Neural crest cell (in vitro differentiated cells): ENCODE measurements at regions not wholly inside any gene's neighbourhood (a gene's known extent, or its start where the extent isn't known, plus 50 kb on each side); places are given as distances from the start of the nearest gene placed in this dataset.

Source experiments
- DNase-seq: peaks from one replicate; pipeline ENCODE4 v3.0.0; 2021; ENCODE audit warnings: low read depth, mixed read lengths, low spot score
- H3K27ac Mint-ChIP-seq: one replicate; pipeline ENCODE4 v1.8.0; 2021; ENCODE audit warnings: mild to moderate bottlenecking, mixed read lengths; ENCODE audit not compliant: unreplicated experiment
- H3K27me3 Mint-ChIP-seq: 2 replicates; pipeline ENCODE4 v1.8.0; 2021; ENCODE audit warnings: low read depth, mild to moderate bottlenecking, mixed read lengths
- H3K36me3 Mint-ChIP-seq: 2 replicates; pipeline ENCODE4 v1.8.0; 2021; ENCODE audit warnings: low read depth, mild to moderate bottlenecking, mixed read lengths
- H3K4me1 Mint-ChIP-seq: 2 replicates; pipeline ENCODE4 v1.8.0; 2021; ENCODE audit warnings: mixed read lengths
- H3K4me3 Mint-ChIP-seq: one replicate; pipeline ENCODE4 v1.8.0; 2021; ENCODE audit warnings: mild to moderate bottlenecking, mixed read lengths
- H3K9me3 Mint-ChIP-seq: 2 replicates; pipeline ENCODE4 v1.8.0; 2021; ENCODE audit warnings: mixed read lengths
- TF ChIP-seq, protein P1 (sequence below): fragments of 200-600 bp; sonication (generic); conservative IDR thresholded peaks from 2 replicates; pipeline ENCODE4 v1.5.0; 2021; ENCODE audit warnings: antibody characterized with exemption, mild to moderate bottlenecking

DNA sequence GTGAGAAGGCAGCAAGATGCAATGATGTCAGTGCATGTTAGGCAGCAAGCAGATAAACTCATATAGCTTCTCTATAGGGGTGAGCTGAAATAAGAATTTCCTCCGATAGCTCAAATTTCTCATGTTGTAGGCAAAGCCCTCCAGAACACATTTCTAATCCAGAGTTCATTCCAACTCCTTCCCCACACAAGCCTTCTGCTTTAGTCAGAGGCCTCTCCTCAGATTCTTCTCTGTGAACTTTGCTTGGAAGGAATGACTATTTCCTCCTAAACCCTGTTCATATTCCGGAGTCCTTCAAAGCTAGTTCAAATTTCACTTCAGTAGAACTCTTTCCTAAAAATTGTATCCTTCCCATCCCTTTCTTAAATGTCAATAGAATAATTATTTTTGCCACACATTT, 144.8 kb downstream of the KCNJ2 start:
- Mint-ChIP-seq H3K27me3 (no peaks in the 10 kb centered on the region), H3K4me1 (peaks cover 4% of the 10 kb centered on the region), H3K36me3 (no peaks in the 10 kb centered on the region), H3K27ac (no peak overlapping the region), H3K9me3 (peaks cover 5% of the 10 kb centered on the region), H3K4me3 (no peak overlapping the region)
- TF ChIP-seq, protein P1, sequence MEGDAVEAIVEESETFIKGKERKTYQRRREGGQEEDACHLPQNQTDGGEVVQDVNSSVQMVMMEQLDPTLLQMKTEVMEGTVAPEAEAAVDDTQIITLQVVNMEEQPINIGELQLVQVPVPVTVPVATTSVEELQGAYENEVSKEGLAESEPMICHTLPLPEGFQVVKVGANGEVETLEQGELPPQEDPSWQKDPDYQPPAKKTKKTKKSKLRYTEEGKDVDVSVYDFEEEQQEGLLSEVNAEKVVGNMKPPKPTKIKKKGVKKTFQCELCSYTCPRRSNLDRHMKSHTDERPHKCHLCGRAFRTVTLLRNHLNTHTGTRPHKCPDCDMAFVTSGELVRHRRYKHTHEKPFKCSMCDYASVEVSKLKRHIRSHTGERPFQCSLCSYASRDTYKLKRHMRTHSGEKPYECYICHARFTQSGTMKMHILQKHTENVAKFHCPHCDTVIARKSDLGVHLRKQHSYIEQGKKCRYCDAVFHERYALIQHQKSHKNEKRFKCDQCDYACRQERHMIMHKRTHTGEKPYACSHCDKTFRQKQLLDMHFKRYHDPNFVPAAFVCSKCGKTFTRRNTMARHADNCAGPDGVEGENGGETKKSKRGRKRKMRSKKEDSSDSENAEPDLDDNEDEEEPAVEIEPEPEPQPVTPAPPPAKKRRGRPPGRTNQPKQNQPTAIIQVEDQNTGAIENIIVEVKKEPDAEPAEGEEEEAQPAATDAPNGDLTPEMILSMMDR = no peak
- no peak for DNase-seq

DNA sequence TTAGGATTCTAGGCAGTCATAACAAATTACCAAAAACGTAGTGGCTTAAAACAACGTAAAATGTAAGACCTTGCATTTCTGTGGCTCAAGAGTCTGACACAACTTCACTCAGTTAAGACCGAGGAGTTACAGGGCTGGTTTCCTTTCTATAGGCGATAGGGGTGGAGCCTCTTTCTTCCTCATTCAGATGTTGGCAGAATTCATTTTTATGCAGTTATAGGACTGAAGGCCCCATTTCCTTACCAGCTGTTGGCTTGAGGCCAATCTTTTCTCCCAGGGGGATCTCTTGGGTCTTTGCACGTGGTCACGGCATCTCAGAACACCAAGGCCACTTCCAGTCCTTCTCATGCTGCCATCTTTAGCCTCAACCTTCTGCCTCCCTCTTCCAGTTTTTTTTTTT, 145.2 kb downstream of the KCNJ2 start:
- H3K27ac Mint-ChIP-seq = no peak overlapping the region
- TF ChIP-seq, protein P1 = no peak
- H3K36me3 Mint-ChIP-seq = no peaks in the 10 kb centered on the region
- H3K4me1 Mint-ChIP-seq = peaks cover 4% of the 10 kb centered on the region
- no peak for DNase-seq
- no peaks in the 10 kb centered on the region for H3K27me3 Mint-ChIP-seq
- peaks cover 5% of the 10 kb centered on the region for H3K9me3 Mint-ChIP-seq
- no peak overlapping the region for H3K4me3 Mint-ChIP-seq

DNA sequence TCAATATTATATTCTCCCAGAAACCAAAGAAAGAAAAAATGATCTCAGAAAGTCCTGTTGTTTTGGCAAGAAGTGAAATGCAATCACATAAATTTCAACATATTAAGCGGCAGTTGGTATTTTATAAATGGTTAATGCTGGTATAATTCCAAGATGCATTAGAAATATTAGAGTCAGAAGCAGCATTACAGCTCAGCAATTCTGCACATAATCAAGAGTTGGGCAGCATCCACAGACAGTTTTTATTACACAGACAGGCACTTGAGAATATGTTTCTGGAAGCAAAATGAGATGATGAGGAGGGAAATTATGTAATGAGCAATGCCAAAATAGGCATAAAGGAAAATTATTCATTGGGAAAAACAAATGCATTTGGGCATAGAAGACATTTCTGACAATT, 148.1 kb downstream of the KCNJ2 start:
- H3K4me3 Mint-ChIP-seq = no peak overlapping the region
- H3K27me3 Mint-ChIP-seq = no peaks in the 10 kb centered on the region
- TF ChIP-seq, protein P1 = no peak
- peaks cover 4% of the 10 kb centered on the region for H3K4me1 Mint-ChIP-seq
- no peak for DNase-seq
- no peak overlapping the region for H3K27ac Mint-ChIP-seq
- peaks cover 2% of the 10 kb centered on the region for H3K9me3 Mint-ChIP-seq
- H3K36me3 Mint-ChIP-seq = no peaks in the 10 kb centered on the region

DNA sequence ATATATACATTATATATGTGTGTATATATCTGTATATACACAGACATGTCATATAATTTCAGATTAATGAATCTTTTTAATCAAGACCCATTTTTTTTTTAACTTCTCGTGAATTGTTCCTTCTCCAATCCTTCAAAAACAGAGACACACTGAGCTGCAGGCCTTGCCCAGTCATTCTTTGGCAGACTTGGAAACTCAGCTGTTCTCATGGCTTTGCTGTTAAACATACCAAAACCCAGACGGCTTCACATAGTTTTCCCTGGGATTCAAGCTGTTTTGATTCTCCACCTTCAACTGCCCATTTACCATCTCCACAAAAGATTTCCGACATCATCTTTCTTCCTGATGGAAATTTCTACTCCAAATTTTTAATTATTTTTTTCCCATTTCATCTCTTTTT, 148.7 kb downstream of the KCNJ2 start:
- Mint-ChIP-seq H3K27me3 (no peaks in the 10 kb centered on the region), H3K4me1 (peaks cover 3% of the 10 kb centered on the region), H3K27ac (no peak overlapping the region)

DNA sequence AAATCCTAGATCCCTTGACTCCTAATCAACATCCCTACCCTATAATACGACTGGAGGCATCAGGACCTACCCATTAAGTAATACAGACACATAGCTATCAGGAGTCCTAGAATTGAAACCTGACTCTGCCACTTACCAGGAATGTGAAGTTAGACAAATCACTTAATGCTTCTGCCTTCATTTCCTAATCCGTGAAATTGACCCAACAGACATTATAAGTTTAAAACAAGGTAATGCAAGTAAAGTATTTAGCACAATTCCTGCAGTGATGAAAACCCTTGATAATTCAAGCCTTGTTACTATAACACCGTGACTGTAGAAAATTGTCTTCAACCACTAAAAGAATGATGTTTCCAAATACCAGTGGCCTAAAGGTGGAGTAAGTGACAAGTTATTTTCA, 150.2 kb downstream of the KCNJ2 start:
- H3K4me3 Mint-ChIP-seq = no peak overlapping the region
- H3K9me3 Mint-ChIP-seq = no peaks in the 10 kb centered on the region
- H3K4me1 Mint-ChIP-seq = no peaks in the 10 kb centered on the region
- no peak for DNase-seq
- TF ChIP-seq, protein P1 = no peak
- no peaks in the 10 kb centered on the region for H3K36me3 Mint-ChIP-seq
- no peak overlapping the region for H3K27ac Mint-ChIP-seq
- H3K27me3 Mint-ChIP-seq = no peaks in the 10 kb centered on the region

More for the DNA sequence above, 148.7 kb downstream of the KCNJ2 start:
- Mint-ChIP-seq H3K36me3 (no peaks in the 10 kb centered on the region), H3K4me3 (no peak overlapping the region), H3K9me3 (peaks cover 2% of the 10 kb centered on the region)
- TF ChIP-seq, protein P1 = no peak
- DNase-seq = no peak
